Ascending aorta (tissue), 2 donors: ENCODE measurements at regions not wholly inside any gene's neighbourhood (a gene's known extent, or its start where the extent isn't known, plus 50 kb on each side); places are given as distances from the start of the nearest gene placed in this dataset.

Source experiments
- DNase-seq, 2 donors: peaks; one replicate each; pipeline ENCODE4 v3.0.0-alpha.2; 2019; ENCODE audit warnings: low spot score in 2 of 2
- H3K27ac ChIP-seq, 2 donors: fragments of 200-600 bp; sonication (generic); one replicate each; pipeline ENCODE4 v1.5.1; 2016 to 2017; ENCODE audit warnings: mild to moderate bottlenecking in 1 of 2
- H3K27me3 ChIP-seq: fragments of 200-600 bp; sonication (generic); one replicate; pipeline ENCODE4 v1.5.1; 2017
- H3K36me3 ChIP-seq, 2 donors: fragments of 200-600 bp; sonication (generic); one replicate each; pipeline ENCODE4 v1.5.1; 2016
- H3K4me1 ChIP-seq, 2 donors: fragments of 200-600 bp; sonication (generic); one replicate each; pipeline ENCODE4 v1.5.1; 2016 to 2017; ENCODE audit warnings: mild to moderate bottlenecking in 1 of 2
- H3K4me3 ChIP-seq, 2 donors: fragments of 200-600 bp; sonication (generic); one replicate each; pipeline ENCODE4 v1.5.1; 2016 to 2017; ENCODE audit warnings: mild to moderate bottlenecking in 1 of 2
- H3K9me3 ChIP-seq, 2 donors: fragments of 200-600 bp; sonication (generic); one replicate each; pipeline ENCODE4 v1.5.1; 2016
- CTCF ChIP-seq, 3 experiments: fragments of 200-600 bp in 2 of 3; fragments of 450-650 bp in 1 of 3; sonication (generic) in 2 of 3; IDR thresholded peaks; one replicate each; pipeline ENCODE4 v1.5.1; 2016 to 2019; ENCODE audit warnings: antibody characterized with exemption in 3 of 3, mild to moderate bottlenecking in 1 of 3, moderate library complexity in 1 of 3
- intact Hi-C: fragments of 100-400 bp; cut with DNase I; formaldehyde crosslinking; loops from one replicate; pipeline ENCODE4 v1.15.1; 2023

DNA sequence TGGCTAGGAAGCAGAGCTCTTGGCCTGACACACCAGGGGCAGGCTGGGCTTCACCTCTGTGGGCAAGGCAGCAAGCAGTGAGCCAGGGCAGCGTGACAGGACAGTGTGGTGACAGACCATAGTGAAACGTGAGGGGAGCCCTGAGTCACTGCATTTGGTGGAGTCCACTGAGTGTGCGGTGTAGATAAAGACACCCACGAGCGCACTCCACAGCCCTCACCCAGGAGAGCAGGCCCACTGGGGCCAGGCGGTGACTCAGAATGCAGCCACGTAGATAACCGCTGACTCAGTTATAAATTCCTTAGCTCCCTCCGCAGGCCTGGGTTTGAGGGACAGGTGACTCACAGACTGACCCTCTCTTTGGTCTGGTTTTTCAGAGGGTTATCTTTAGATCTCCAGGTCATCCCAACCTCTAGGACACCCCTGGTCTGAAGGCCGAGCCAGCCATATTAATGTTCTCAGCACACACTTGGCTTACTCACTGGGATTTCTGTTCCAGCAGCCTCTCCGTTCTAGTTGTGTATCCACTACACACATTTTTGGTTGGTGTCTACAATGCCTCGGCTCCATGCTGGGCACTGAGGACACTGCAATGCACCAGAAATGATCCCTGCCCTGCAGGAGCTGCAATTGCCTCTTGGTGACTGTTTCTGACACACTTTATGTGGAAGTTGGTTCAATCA is 90.2 kb upstream of the TSPAN2 start:
- no peak for TF ChIP-seq CTCF (IDR thresholded peaks at IDR 0.05)
- no peak for DNase-seq
- no peak overlapping the region for H3K27ac ChIP-seq
- intact Hi-C loops = loop anchor here (5.0 to 10.0 kb wide), 2 partner anchors 115 to 248 kb away; no protein-coding TSS in a partner anchor
- H3K27me3 ChIP-seq = no peaks in the 10 kb centered on the region
- H3K36me3 ChIP-seq = no peaks in the 10 kb centered on the region
- H3K4me3 ChIP-seq = no peak overlapping the region
- peaks cover 7 to 10% of the 10 kb centered on the region in 2 donors for H3K4me1 ChIP-seq
- no peaks in the 10 kb centered on the region for H3K9me3 ChIP-seq

GRCh38 chr1:115176189-115176588 is 86.9 kb upstream of the TSPAN2 start:
- no peak for DNase-seq

GRCh38 chr1:115175596-115175995 is 86.3 kb upstream of the TSPAN2 start:
- intact Hi-C loops = no loop called here
- no peak overlapping the region for H3K27ac ChIP-seq

More at GRCh38 chr1:115176189-115176588, 86.9 kb upstream of the TSPAN2 start:
- Histone ChIP-seq H3K4me3 (no peak overlapping the region), H3K36me3 (no peaks in the 10 kb centered on the region), H3K27me3 (no peaks in the 10 kb centered on the region), H3K4me1 (no peaks in the 10 kb centered on the region), H3K9me3 (no peaks in the 10 kb centered on the region), H3K27ac (no peak overlapping the region)
- no peak for TF ChIP-seq CTCF (IDR thresholded peaks at IDR 0.05)
- intact Hi-C loops = no loop called here

GRCh38 chr1:115173151-115173550 is 83.8 kb upstream of the TSPAN2 start:
- intact Hi-C loops = no loop called here

More at GRCh38 chr1:115175596-115175995, 86.3 kb upstream of the TSPAN2 start:
- H3K27me3 ChIP-seq = no peaks in the 10 kb centered on the region
- no peak for TF ChIP-seq CTCF (IDR thresholded peaks at IDR 0.05)
- no peak for DNase-seq
- no peak overlapping the region for H3K4me3 ChIP-seq
- H3K4me1 ChIP-seq = no peaks in the 10 kb centered on the region
- H3K36me3 ChIP-seq = no peaks in the 10 kb centered on the region
- H3K9me3 ChIP-seq = no peaks in the 10 kb centered on the region

DNA sequence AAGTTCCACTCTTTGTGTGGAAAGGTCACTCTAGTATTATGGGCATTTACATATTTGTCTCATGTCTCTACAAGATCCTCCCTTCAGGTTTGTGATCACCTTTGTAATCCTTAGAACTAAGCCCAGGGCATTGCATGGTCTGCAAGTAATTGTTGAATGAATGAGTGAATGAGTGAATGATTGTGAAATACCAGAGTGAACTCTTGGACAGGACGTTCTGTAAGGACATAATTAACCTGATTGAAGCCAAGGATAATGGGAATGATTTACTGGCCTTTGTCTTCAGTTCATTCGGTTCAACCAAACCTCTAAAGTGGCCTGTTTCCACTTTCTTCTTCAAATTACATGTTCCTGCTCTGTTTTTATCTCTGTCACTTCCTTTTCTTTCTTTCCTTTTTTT is 83.0 kb upstream of the TSPAN2 start:
- Histone ChIP-seq H3K36me3 (no peaks in the 10 kb centered on the region), H3K27ac (no peak overlapping the region), H3K4me3 (no peak overlapping the region), H3K9me3 (no peaks in the 10 kb centered on the region), H3K27me3 (no peaks in the 10 kb centered on the region), H3K4me1 (no peaks in the 10 kb centered on the region)
- DNase-seq = no peak
- TF ChIP-seq CTCF (IDR thresholded peaks at IDR 0.05) = no peak
- intact Hi-C loops = no loop called here

More at GRCh38 chr1:115173151-115173550, 83.8 kb upstream of the TSPAN2 start:
- no peak for TF ChIP-seq CTCF (IDR thresholded peaks at IDR 0.05)
- H3K27ac ChIP-seq = no peak overlapping the region
- H3K4me3 ChIP-seq = no peak overlapping the region
- H3K4me1 ChIP-seq = no peaks in the 10 kb centered on the region
- no peaks in the 10 kb centered on the region for H3K9me3 ChIP-seq
- H3K27me3 ChIP-seq = no peaks in the 10 kb centered on the region
- DNase-seq = no peak
- H3K36me3 ChIP-seq = no peaks in the 10 kb centered on the region
